CD4-positive, alpha-beta T cell (primary cell): ENCODE measurements at regions not wholly inside any gene's neighbourhood (a gene's known extent, or its start where the extent isn't known, plus 50 kb on each side); places are given as distances from the start of the nearest gene placed in this dataset.

Experiments
- ATAC-seq: fragments of 200-7000 bp; cut with Tn5 transposase; one replicate; pipeline ENCODE4 v1.10.0; 2022; ENCODE audit warnings: mild to moderate bottlenecking; ENCODE audit not compliant: poor library complexity
- CTCF ChIA-PET: fragments of 350-600 bp; sonication (Branson Sonifier 250); formaldehyde crosslinking; loops from one replicate; lab custom pipeline; 2021; ENCODE audit warnings: antibody characterized with exemption, inconsistent platforms; lab: Charles Lee
- POLR2A ChIA-PET: fragments of 350-600 bp; sonication (Branson Sonifier 250); formaldehyde crosslinking; loops from one replicate; lab custom pipeline; 2021; ENCODE audit warnings: antibody characterized with exemption, inconsistent platforms; lab: Charles Lee
- DNase-seq, 14 experiments: peaks; one replicate each; pipeline ENCODE4 v3.0.0-alpha.2; 2013 to 2020; ENCODE audit warnings: mixed read lengths in 2 of 14
- H3K27ac ChIP-seq, 2 donors: one replicate each; pipeline versions ENCODE4 v1.5.1 to v1.7.0; 2013; ENCODE audit warnings: low read length in 2 of 2, low read depth in 1 of 2, mild to moderate bottlenecking in 1 of 2
- H3K27me3 ChIP-seq, 2 experiments: 1 replicate in 1 of 2; 2 replicates in 1 of 2; pipeline versions ENCODE4 v1.6.1 to v1.7.0; 2013; ENCODE audit warnings: low read length in 2 of 2, control low read depth in 1 of 2, mild to moderate bottlenecking in 1 of 2, moderate library complexity in 1 of 2; ENCODE audit not compliant: insufficient read depth in 2 of 2, control insufficient read depth in 1 of 2
- H3K36me3 ChIP-seq: one replicate; pipeline ENCODE4 v1.6.1; 2013; ENCODE audit warnings: low read length, control low read depth; ENCODE audit not compliant: insufficient read depth
- H3K4me1 ChIP-seq: one replicate; pipeline ENCODE4 v1.6.1; 2013; ENCODE audit warnings: low read length, control low read depth; ENCODE audit not compliant: insufficient read depth
- H3K4me3 ChIP-seq: one replicate; pipeline ENCODE4 v1.5.1; 2013; ENCODE audit warnings: mild to moderate bottlenecking, low read length, moderate library complexity
- H3K9me3 ChIP-seq, 2 experiments: 1 replicate in 1 of 2; 2 replicates in 1 of 2; pipeline versions ENCODE4 v1.6.1 to v1.7.0; 2013; ENCODE audit warnings: low read length in 2 of 2, mild to moderate bottlenecking in 2 of 2, control low read depth in 1 of 2, moderate library complexity in 1 of 2; ENCODE audit not compliant: control insufficient read depth in 1 of 2, insufficient read depth in 1 of 2
- H3K27ac Mint-ChIP-seq: one replicate; pipeline ENCODE4 v1.8.0; 2020; ENCODE audit warnings: mixed read lengths
- H3K27me3 Mint-ChIP-seq: one replicate; pipeline ENCODE4 v1.8.0; 2021; ENCODE audit warnings: mixed read lengths
- H3K36me3 Mint-ChIP-seq: one replicate; pipeline ENCODE4 v1.8.0; 2021; ENCODE audit warnings: low read depth, mixed read lengths
- H3K4me1 Mint-ChIP-seq: one replicate; pipeline ENCODE4 v1.8.0; 2021; ENCODE audit warnings: low read depth, mixed read lengths
- H3K4me3 Mint-ChIP-seq: one replicate; pipeline ENCODE4 v1.8.0; 2020; ENCODE audit warnings: mild to moderate bottlenecking, mixed read lengths
- H3K9me3 Mint-ChIP-seq: one replicate; pipeline ENCODE4 v1.8.0; 2020; ENCODE audit warnings: mixed read lengths
- intact Hi-C, 2 experiments: fragments of 100-400 bp; cut with DNase I in 1 of 2; cut with micrococcal nuclease in 1 of 2; formaldehyde crosslinking; loops; one replicate each; pipeline versions ENCODE4 v1.15.1 to v1.9.0; 2023 to 2025; cut with DNase I, micrococcal nuclease
- TF ChIP-seq, protein P1 (sequence below): fragments of 200-600 bp; IDR thresholded peaks from one replicate; pipeline ENCODE4 v1.8.0; 2022; ENCODE audit warnings: antibody characterized with exemption, mild to moderate bottlenecking

DNA sequence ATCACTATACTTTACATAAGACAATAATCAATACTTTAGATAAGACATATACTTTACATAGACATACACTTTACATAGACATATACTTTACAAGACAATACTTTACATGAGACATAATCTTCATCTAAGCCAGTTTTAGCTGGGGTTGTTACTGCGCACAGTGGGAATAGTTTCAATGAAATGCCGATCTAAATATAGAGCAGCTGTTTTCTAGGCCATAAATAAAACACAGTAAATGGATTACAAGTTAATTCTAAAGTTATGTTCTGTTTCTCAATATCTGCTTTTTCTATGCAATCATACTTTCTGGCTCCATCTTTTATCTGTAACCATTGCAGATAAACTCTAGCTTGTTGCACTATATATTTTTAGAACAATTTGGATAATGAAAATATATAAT, 1470.6 kb upstream of the PABPC4L start:
- DNase-seq (no peak), ATAC-seq (no peak)
- H3K27ac ChIP-seq, result no peak overlapping the region
- peaks cover 3% of the 10 kb centered on the region for H3K9me3 Mint-ChIP-seq
- POLR2A ChIA-PET, result no interaction called here
- no peaks in the 10 kb centered on the region for H3K27me3 ChIP-seq
- H3K27ac Mint-ChIP-seq, result no peak overlapping the region
- no peaks in the 10 kb centered on the region for H3K27me3 Mint-ChIP-seq
- H3K4me3 ChIP-seq, result no peak overlapping the region
- H3K36me3 Mint-ChIP-seq, result no peaks in the 10 kb centered on the region
- H3K4me3 Mint-ChIP-seq, result no peak overlapping the region
- H3K4me1 Mint-ChIP-seq, result no peaks in the 10 kb centered on the region
- peaks cover 0 to 9% of the 10 kb centered on the region in 2 experiments for H3K9me3 ChIP-seq
- CTCF ChIA-PET, result no interaction called here
- H3K4me1 ChIP-seq, result no peaks in the 10 kb centered on the region
- no peaks in the 10 kb centered on the region for H3K36me3 ChIP-seq
- TF ChIP-seq, protein P1, sequence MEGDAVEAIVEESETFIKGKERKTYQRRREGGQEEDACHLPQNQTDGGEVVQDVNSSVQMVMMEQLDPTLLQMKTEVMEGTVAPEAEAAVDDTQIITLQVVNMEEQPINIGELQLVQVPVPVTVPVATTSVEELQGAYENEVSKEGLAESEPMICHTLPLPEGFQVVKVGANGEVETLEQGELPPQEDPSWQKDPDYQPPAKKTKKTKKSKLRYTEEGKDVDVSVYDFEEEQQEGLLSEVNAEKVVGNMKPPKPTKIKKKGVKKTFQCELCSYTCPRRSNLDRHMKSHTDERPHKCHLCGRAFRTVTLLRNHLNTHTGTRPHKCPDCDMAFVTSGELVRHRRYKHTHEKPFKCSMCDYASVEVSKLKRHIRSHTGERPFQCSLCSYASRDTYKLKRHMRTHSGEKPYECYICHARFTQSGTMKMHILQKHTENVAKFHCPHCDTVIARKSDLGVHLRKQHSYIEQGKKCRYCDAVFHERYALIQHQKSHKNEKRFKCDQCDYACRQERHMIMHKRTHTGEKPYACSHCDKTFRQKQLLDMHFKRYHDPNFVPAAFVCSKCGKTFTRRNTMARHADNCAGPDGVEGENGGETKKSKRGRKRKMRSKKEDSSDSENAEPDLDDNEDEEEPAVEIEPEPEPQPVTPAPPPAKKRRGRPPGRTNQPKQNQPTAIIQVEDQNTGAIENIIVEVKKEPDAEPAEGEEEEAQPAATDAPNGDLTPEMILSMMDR, result no peak
- intact Hi-C loops, result no loop called here

- CTCF ChIA-PET, result no interaction called here
Observed at GRCh38 chr4:135670548-135670947, 1469.0 kb upstream of the PABPC4L start.

More at GRCh38 chr4:135670548-135670947, 1469.0 kb upstream of the PABPC4L start:
- Histone ChIP-seq H3K27ac (no peak overlapping the region), H3K4me3 (no peak overlapping the region), H3K27me3 (no peaks in the 10 kb centered on the region), H3K36me3 (no peaks in the 10 kb centered on the region), H3K4me1 (no peaks in the 10 kb centered on the region), H3K9me3 (peaks cover 3 to 5% of the 10 kb centered on the region in 2 experiments)
- Mint-ChIP-seq H3K27ac (no peak overlapping the region), H3K4me3 (no peak overlapping the region), H3K4me1 (no peaks in the 10 kb centered on the region), H3K36me3 (no peaks in the 10 kb centered on the region), H3K9me3 (no peaks in the 10 kb centered on the region), H3K27me3 (no peaks in the 10 kb centered on the region)
- TF ChIP-seq, protein P1, result no peak
- DNase-seq (no peak), ATAC-seq (no peak)
- intact Hi-C loops, result no loop called here
- POLR2A ChIA-PET, result no interaction called here
